ENCODE measurements at regions not wholly inside any gene's neighbourhood (a gene's known extent, or its start where the extent isn't known, plus 50 kb on each side); places are given as distances from the start of the nearest gene placed in this dataset.

DNA sequence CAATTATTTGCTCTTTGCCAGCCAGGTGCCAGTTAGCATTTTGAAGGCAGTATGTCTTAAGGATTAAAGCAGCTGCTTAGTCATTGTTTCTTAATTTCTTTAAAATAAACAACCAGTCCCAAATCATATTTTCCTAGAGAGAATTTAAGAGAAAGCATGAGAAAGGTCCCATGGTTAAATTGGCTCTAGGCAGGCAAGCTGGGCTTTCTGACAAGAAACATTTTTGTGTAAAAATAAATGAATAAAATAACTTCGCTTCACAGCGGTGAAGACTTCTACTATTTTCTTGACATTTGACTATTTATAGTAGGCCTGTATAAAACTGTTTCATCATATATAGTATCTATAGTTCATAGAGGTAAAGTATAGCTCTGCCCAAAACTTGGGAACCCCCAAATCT is 617.7 kb upstream of the C9orf72 start:
- TF ChIP-seq POLR2A (IDR thresholded peaks at IDR 0.05) (no peak), CTCF (IDR thresholded peaks at IDR 0.05) (no peak)

All from testis (tissue), 2 donors.